HUES6 (cell line): ENCODE measurements at regions not wholly inside any gene's neighbourhood (a gene's known extent, or its start where the extent isn't known, plus 50 kb on each side); places are given as distances from the start of the nearest gene placed in this dataset.

Experiments
- H3K27ac ChIP-seq: 2 replicates; pipeline ENCODE4 v1.7.0; 2013; ENCODE audit warnings: low read depth, mild to moderate bottlenecking, low read length, inconsistent platforms
- H3K27me3 ChIP-seq: 2 replicates; pipeline ENCODE4 v1.6.1; 2013; ENCODE audit warnings: low read length; ENCODE audit not compliant: control insufficient read depth, insufficient read depth
- H3K36me3 ChIP-seq: 2 replicates; pipeline ENCODE4 v1.6.1; 2013; ENCODE audit warnings: low read length; ENCODE audit not compliant: control insufficient read depth, insufficient read depth
- H3K4me1 ChIP-seq: 2 replicates; pipeline ENCODE4 v1.6.1; 2013; ENCODE audit warnings: low read length; ENCODE audit not compliant: control insufficient read depth, insufficient read depth
- H3K4me3 ChIP-seq: 2 replicates; pipeline ENCODE4 v1.5.1; 2013; ENCODE audit warnings: low read depth, low read length
- H3K9ac ChIP-seq: one replicate; pipeline ENCODE4 v1.6.1; 2013; ENCODE audit warnings: mild to moderate bottlenecking, low read length
- H3K9me3 ChIP-seq: 2 replicates; pipeline ENCODE4 v1.6.1; 2013; ENCODE audit warnings: low read depth, low read length; ENCODE audit not compliant: control insufficient read depth, insufficient read depth

- no peaks in the 10 kb centered on the region for H3K36me3 ChIP-seq
- H3K9me3 ChIP-seq: no peaks in the 10 kb centered on the region
- H3K4me1 ChIP-seq: peaks cover 11% of the 10 kb centered on the region; the same call in 1 of the 2 replicates
- H3K4me3 ChIP-seq: no peak overlapping the region
- no peak overlapping the region for H3K9ac ChIP-seq
- no peaks in the 10 kb centered on the region for H3K27me3 ChIP-seq
- no peak overlapping the region for H3K27ac ChIP-seq
Measured at GRCh38 chr1:94339206-94339927, 78.8 kb upstream of the ABCD3 start.

DNA sequence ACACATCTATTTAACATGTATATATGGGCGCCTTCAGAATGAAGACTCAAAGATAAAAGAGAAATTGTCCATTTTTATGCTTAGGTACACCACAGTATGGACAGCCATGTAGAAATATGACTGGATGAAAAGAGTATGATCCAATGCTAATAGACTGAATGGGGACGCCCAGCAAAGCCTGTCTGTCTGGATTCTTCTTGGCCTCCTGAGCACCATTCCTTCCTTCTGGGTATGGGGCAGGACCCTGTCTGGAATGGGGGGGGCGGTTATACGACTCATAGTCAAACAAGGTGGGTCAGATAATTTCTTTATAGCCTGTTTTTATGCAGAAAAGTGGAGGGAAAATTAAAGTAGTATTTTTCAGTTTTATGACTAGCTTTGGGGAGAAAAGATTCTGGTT lies 81.2 kb upstream of the ABCD3 start:
- Histone ChIP-seq H3K27me3 (no peaks in the 10 kb centered on the region), H3K4me3 (no peak overlapping the region), H3K36me3 (no peaks in the 10 kb centered on the region), H3K27ac (no peak overlapping the region), H3K4me1 (peaks cover 15% of the 10 kb centered on the region; the same call in 1 of the 2 replicates), H3K9me3 (no peaks in the 10 kb centered on the region), H3K9ac (no peak overlapping the region)

GRCh38 chr1:94335950-94336349 lies 82.2 kb upstream of the ABCD3 start:
- H3K9ac ChIP-seq: no peak overlapping the region

GRCh38 chr1:94335447-94335846 lies 82.7 kb upstream of the ABCD3 start:
- no peak overlapping the region for H3K9ac ChIP-seq
- no peaks in the 10 kb centered on the region for H3K36me3 ChIP-seq
- no peak overlapping the region for H3K27ac ChIP-seq
- peaks cover 15% of the 10 kb centered on the region; the same call in 1 of the 2 replicates for H3K4me1 ChIP-seq
- H3K9me3 ChIP-seq: no peaks in the 10 kb centered on the region
- no peaks in the 10 kb centered on the region for H3K27me3 ChIP-seq
- H3K4me3 ChIP-seq: no peak overlapping the region

More at GRCh38 chr1:94335950-94336349, 82.2 kb upstream of the ABCD3 start:
- H3K4me3 ChIP-seq: no peak overlapping the region
- no peaks in the 10 kb centered on the region for H3K9me3 ChIP-seq
- no peaks in the 10 kb centered on the region for H3K27me3 ChIP-seq
- no peak overlapping the region for H3K27ac ChIP-seq
- no peaks in the 10 kb centered on the region for H3K36me3 ChIP-seq
- peaks cover 15% of the 10 kb centered on the region; the same call in 1 of the 2 replicates for H3K4me1 ChIP-seq

- Histone ChIP-seq H3K27me3 (no peaks in the 10 kb centered on the region), H3K9ac (no peak overlapping the region), H3K36me3 (no peaks in the 10 kb centered on the region), H3K4me1 (peaks cover 15% of the 10 kb centered on the region; the same call in 1 of the 2 replicates), H3K4me3 (no peak overlapping the region), H3K27ac (no peak overlapping the region), H3K9me3 (no peaks in the 10 kb centered on the region)
Measured at GRCh38 chr1:94334764-94335163, 83.4 kb upstream of the ABCD3 start.

- H3K27me3 ChIP-seq: no peaks in the 10 kb centered on the region
- H3K4me1 ChIP-seq: peaks cover 19% of the 10 kb centered on the region
- H3K9me3 ChIP-seq: no peaks in the 10 kb centered on the region
- H3K9ac ChIP-seq: no peak overlapping the region
- H3K27ac ChIP-seq: no peak overlapping the region
- no peak overlapping the region for H3K4me3 ChIP-seq
- H3K36me3 ChIP-seq: no peaks in the 10 kb centered on the region
Measured at GRCh38 chr1:94332952-94333351, 85.2 kb upstream of the ABCD3 start.

- H3K27ac ChIP-seq: no peak overlapping the region
Measured at GRCh38 chr1:94332516-94332915, 85.7 kb upstream of the ABCD3 start.

GRCh38 chr1:94329986-94330385 lies 88.2 kb upstream of the ABCD3 start:
- no peaks in the 10 kb centered on the region for H3K27me3 ChIP-seq
- H3K4me3 ChIP-seq: no peak overlapping the region
- no peak overlapping the region for H3K9ac ChIP-seq
- H3K27ac ChIP-seq: no peak overlapping the region
- no peaks in the 10 kb centered on the region for H3K9me3 ChIP-seq
- H3K36me3 ChIP-seq: no peaks in the 10 kb centered on the region
- H3K4me1 ChIP-seq: peaks cover 39% of the 10 kb centered on the region

More at GRCh38 chr1:94332516-94332915, 85.7 kb upstream of the ABCD3 start:
- Histone ChIP-seq H3K36me3 (no peaks in the 10 kb centered on the region), H3K4me3 (no peak overlapping the region), H3K4me1 (peaks cover 23% of the 10 kb centered on the region), H3K9ac (no peak overlapping the region), H3K9me3 (no peaks in the 10 kb centered on the region), H3K27me3 (no peaks in the 10 kb centered on the region)

DNA sequence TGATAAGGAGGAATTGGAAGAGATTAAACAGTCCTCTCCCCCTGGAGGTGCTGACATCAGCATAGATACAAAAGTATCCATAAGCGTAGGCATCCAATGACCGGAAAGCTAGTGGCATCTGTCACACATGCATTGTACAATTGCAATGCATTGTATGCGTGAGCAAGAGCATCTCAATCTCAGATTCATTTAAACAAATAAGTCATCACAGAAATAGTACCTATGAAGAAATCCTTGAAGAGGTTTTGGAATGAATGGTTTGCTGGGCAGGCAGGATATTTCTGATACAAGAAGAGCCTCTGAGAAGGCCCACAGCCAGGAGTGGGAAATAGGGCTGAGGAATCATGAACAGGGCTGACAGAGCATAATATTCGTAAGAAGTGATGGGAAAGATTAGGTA lies 88.9 kb upstream of the ABCD3 start:
- Histone ChIP-seq H3K4me1 (peaks cover 34% of the 10 kb centered on the region), H3K36me3 (no peaks in the 10 kb centered on the region), H3K9me3 (no peaks in the 10 kb centered on the region), H3K27me3 (no peaks in the 10 kb centered on the region), H3K27ac (no peak overlapping the region), H3K9ac (no peak overlapping the region), H3K4me3 (no peak overlapping the region)

DNA sequence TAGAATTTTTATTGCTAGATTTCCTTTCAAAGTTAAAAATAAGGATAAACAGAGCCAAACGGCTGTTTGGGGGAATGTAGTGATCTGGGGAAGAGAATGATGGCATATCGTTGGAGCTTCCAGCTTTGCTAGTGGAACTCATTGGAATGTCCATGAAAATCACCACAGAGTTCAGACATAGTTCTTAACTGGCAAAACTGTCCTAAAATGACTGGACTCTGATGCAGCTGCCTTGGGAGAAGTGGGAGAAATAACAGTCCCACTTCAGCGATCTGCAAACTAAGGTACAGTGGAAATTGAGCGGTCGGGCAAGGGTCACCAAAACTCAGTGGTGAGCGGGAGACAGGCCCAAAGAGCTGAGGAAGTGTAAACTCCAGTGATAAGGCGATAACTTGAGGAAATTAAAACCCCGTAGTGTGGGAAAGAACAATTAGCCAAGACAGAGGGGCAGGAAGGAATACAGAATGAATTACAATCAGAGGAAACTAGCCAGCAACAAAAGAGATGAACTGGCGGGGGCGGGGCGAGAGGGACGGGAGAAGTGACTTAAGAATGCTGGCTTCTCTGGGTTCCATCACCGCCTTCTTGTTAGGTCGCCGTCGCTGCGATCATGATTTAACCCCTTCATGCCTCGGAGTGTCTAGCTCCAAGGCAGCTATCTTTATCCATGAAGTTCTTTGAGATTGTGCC lies 89.8 kb upstream of the ARHGAP29 start:
- Histone ChIP-seq H3K36me3 (no peaks in the 10 kb centered on the region), H3K27me3 (no peaks in the 10 kb centered on the region), H3K9ac (peak overlapping the region; percentile 39), H3K27ac (no peak overlapping the region; the same call in 1 of the 2 replicates), H3K9me3 (no peaks in the 10 kb centered on the region), H3K4me1 (peaks cover 45% of the 10 kb centered on the region), H3K4me3 (peak overlapping the region; percentile 43)

GRCh38 chr1:94326329-94326728 lies 88.9 kb upstream of the ARHGAP29 start:
- Histone ChIP-seq H3K27me3 (no peaks in the 10 kb centered on the region), H3K4me1 (peaks cover 49% of the 10 kb centered on the region), H3K9ac (no peak overlapping the region), H3K36me3 (no peaks in the 10 kb centered on the region), H3K9me3 (no peaks in the 10 kb centered on the region), H3K27ac (no peak overlapping the region; the same call in 1 of the 2 replicates), H3K4me3 (no peak overlapping the region)
